WTC11 (cell line): ENCODE measurements at regions not wholly inside any gene's neighbourhood (a gene's known extent, or its start where the extent isn't known, plus 50 kb on each side); places are given as distances from the start of the nearest gene placed in this dataset.

ENCODE experiments used
- ATAC-seq: fragments of 200-7000 bp; cut with Tn5 transposase; 2 replicates; pipeline ENCODE4 v1.10.0; 2021; ENCODE audit warnings: mild to moderate bottlenecking, moderate library complexity
- CTCF ChIA-PET: fragments of 300-600 bp; sonication (Branson Sonifier 250); formaldehyde crosslinking; loops from one replicate; lab custom pipeline; 2021; ENCODE audit warnings: antibody characterized with exemption; lab: Charles Lee
- POLR2A ChIA-PET: fragments of 350-600 bp; sonication (Branson Sonifier 250); formaldehyde crosslinking; loops from one replicate; lab custom pipeline; 2021; ENCODE audit warnings: antibody characterized with exemption; lab: Charles Lee
- DNase-seq: peaks from one replicate; pipeline ENCODE4 v3.0.0; 2021; ENCODE audit warnings: low spot score
- H3K27ac Mint-ChIP-seq: 2 replicates; pipeline ENCODE4 v1.8.0; 2021; ENCODE audit warnings: mixed read lengths
- H3K27me3 Mint-ChIP-seq: 2 replicates; pipeline ENCODE4 v1.8.0; 2021; ENCODE audit warnings: low read depth, mild to moderate bottlenecking, moderate library complexity, mixed read lengths
- H3K36me3 Mint-ChIP-seq: 2 replicates; pipeline ENCODE4 v1.8.0; 2021; ENCODE audit warnings: mixed read lengths
- H3K4me1 Mint-ChIP-seq: 2 replicates; pipeline ENCODE4 v1.8.0; 2022; ENCODE audit warnings: mixed read lengths
- H3K4me3 Mint-ChIP-seq: 2 replicates; pipeline ENCODE4 v1.8.0; 2021; ENCODE audit warnings: mild to moderate bottlenecking, moderate library complexity, mixed read lengths
- H3K9me3 Mint-ChIP-seq: 2 replicates; pipeline ENCODE4 v1.8.0; 2021; ENCODE audit warnings: mixed read lengths
- ATF6 ChIP-seq: sonication (generic); formaldehyde crosslinking; IDR thresholded peaks from 2 replicates; pipeline ENCODE4 v1.8.1; 2023; ENCODE audit warnings: mild to moderate bottlenecking, missing genetic modification reagents
- CDX4 ChIP-seq: fragments of 250-450 bp; sonication (Bioruptor Pico); IDR thresholded peaks from 2 replicates; pipeline ENCODE4 v1.9.0; 2021; ENCODE audit warnings: moderate library complexity, mild to moderate bottlenecking, inconsistent platforms, borderline replicate concordance
- CREB1 ChIP-seq: sonication (generic); formaldehyde crosslinking; IDR thresholded peaks from 2 replicates; pipeline ENCODE4 v1.8.0; 2023; ENCODE audit warnings: mild to moderate bottlenecking, missing genetic modification reagents
- CTCF ChIP-seq: fragments of 200-600 bp; IDR thresholded peaks from 2 replicates; pipeline ENCODE4 v1.8.0; 2022; ENCODE audit warnings: antibody characterized with exemption
- E2F1 ChIP-seq: sonication (generic); formaldehyde crosslinking; IDR thresholded peaks from 2 replicates; pipeline ENCODE4 v1.8.0; 2022; ENCODE audit warnings: mild to moderate bottlenecking, missing genetic modification reagents
- ELF4 ChIP-seq: sonication (generic); formaldehyde crosslinking; IDR thresholded peaks from 2 replicates; pipeline ENCODE4 v1.8.1; 2022; ENCODE audit warnings: low read depth, mild to moderate bottlenecking, moderate library complexity, missing genetic modification reagents
- ESRRA ChIP-seq: sonication (generic); formaldehyde crosslinking; IDR thresholded peaks from 2 replicates; pipeline ENCODE4 v1.8.1; 2022; ENCODE audit warnings: mild to moderate bottlenecking, missing genetic modification reagents, borderline replicate concordance
- FOXP4 ChIP-seq: sonication (generic); formaldehyde crosslinking; IDR thresholded peaks from 2 replicates; pipeline ENCODE4 v1.8.0; 2022; ENCODE audit warnings: mild to moderate bottlenecking, missing genetic modification reagents
- JAZF1 ChIP-seq: fragments of 250-450 bp; sonication (Bioruptor Pico); IDR thresholded peaks from 2 replicates; pipeline ENCODE4 v1.9.0; 2021; ENCODE audit warnings: moderate library complexity, mild to moderate bottlenecking, inconsistent platforms
- MXD4 ChIP-seq: fragments of 250-450 bp; sonication (Bioruptor Pico); IDR thresholded peaks from 2 replicates; pipeline ENCODE4 v1.8.0; 2021; ENCODE audit warnings: mild to moderate bottlenecking, moderate library complexity, borderline replicate concordance
- NR2C2 ChIP-seq: sonication (generic); formaldehyde crosslinking; IDR thresholded peaks from 2 replicates; pipeline ENCODE4 v1.8.0; 2022; ENCODE audit warnings: mild to moderate bottlenecking, missing genetic modification reagents
- NR3C1 ChIP-seq: sonication (generic); formaldehyde crosslinking; conservative IDR thresholded peaks from 2 replicates; pipeline ENCODE4 v1.8.1; 2023; ENCODE audit warnings: low read depth, mild to moderate bottlenecking, missing genetic modification reagents
- PREB ChIP-seq: sonication (generic); formaldehyde crosslinking; IDR thresholded peaks from 2 replicates; pipeline ENCODE4 v1.8.1; 2022; ENCODE audit warnings: mild to moderate bottlenecking, missing genetic modification reagents, moderate library complexity, borderline replicate concordance
- RORB ChIP-seq: fragments of 250-450 bp; sonication (Bioruptor Pico); IDR thresholded peaks from 2 replicates; pipeline ENCODE4 v1.9.0; 2021; ENCODE audit warnings: mild to moderate bottlenecking
- TEAD4 ChIP-seq: sonication (generic); formaldehyde crosslinking; IDR thresholded peaks from 2 replicates; pipeline ENCODE4 v1.8.0; 2022; ENCODE audit warnings: mild to moderate bottlenecking, missing genetic modification reagents
- ZMAT4 ChIP-seq: fragments of 250-450 bp; sonication (Bioruptor Pico); IDR thresholded peaks from 2 replicates; pipeline ENCODE4 v1.9.0; 2021; ENCODE audit warnings: mild to moderate bottlenecking
- ZNF138 ChIP-seq: sonication (generic); formaldehyde crosslinking; conservative IDR thresholded peaks from 2 replicates; pipeline ENCODE4 v1.8.1; 2022; ENCODE audit warnings: mild to moderate bottlenecking, moderate library complexity, missing genetic modification reagents
- ZNF423 ChIP-seq: fragments of 250-450 bp; sonication (Bioruptor Pico); IDR thresholded peaks from 2 replicates; pipeline ENCODE4 v2.1.2; 2022; ENCODE audit warnings: mild to moderate bottlenecking, moderate library complexity

GRCh38 chr11:69905611-69906452 is 86.6 kb upstream of the FGF3 start (continued):
- TF ChIP-seq JAZF1 (CRISPR knock-in tag) = no peak
- no peak for TF ChIP-seq CTCF
- TF ChIP-seq RORB (CRISPR knock-in tag) = no peak

- ChIA-PET POLR2A (no interaction called here), CTCF (interaction anchor here (0.8 to 12.0 kb wide), 3 partner anchors 9 to 13 kb away, joined by 3 to 74 read pairs (median 4); no protein-coding TSS in a partner anchor)
- Mint-ChIP-seq H3K9me3 (no peaks in the 10 kb centered on the region), H3K4me1 (no peaks in the 10 kb centered on the region; the same call in 1 of the 2 replicates), H3K27ac (no peak overlapping the region), H3K27me3 (peaks cover 2% of the 10 kb centered on the region; the same call in 1 of the 2 replicates), H3K4me3 (no peak overlapping the region), H3K36me3 (no peaks in the 10 kb centered on the region)
- no peak for ATAC-seq
- DNase-seq = no peak
- no peak for TF ChIP-seq ATF6
- no peak for TF ChIP-seq NR2C2 (CRISPR knock-in tag)
- no peak for TF ChIP-seq TEAD4
- no peak for TF ChIP-seq ELF4
- no peak for TF ChIP-seq ZNF423 (CRISPR knock-in tag)
- TF ChIP-seq CDX4 (CRISPR knock-in tag) = no peak
- no peak for TF ChIP-seq E2F1
- no peak for TF ChIP-seq FOXP4 (CRISPR knock-in tag)
- TF ChIP-seq ZMAT4 (CRISPR knock-in tag) = no peak
- TF ChIP-seq MXD4 (CRISPR knock-in tag) = no peak
- TF ChIP-seq ZNF138 (CRISPR knock-in tag) = no peak
- TF ChIP-seq PREB (CRISPR knock-in tag) = no peak
- TF ChIP-seq CREB1 (CRISPR knock-in tag) = no peak
- no peak for TF ChIP-seq NR3C1
- no peak for TF ChIP-seq ESRRA (CRISPR knock-in tag)
These were observed 87.3 kb upstream of the FGF3 start for GRCh38 chr11:69906453-69906907.
